C4-2B (cell line): ENCODE measurements at regions not wholly inside any gene's neighbourhood (a gene's known extent, or its start where the extent isn't known, plus 50 kb on each side); places are given as distances from the start of the nearest gene placed in this dataset.

ENCODE experiments used
- H3K27ac ChIP-seq: fragments of 450-650 bp; 2 replicates; pipeline ENCODE4 v1.5.1; 2017
- CTCF ChIP-seq: fragments of 450-650 bp; conservative IDR thresholded peaks from 2 replicates; pipeline ENCODE4 v1.5.1; 2017; ENCODE audit warnings: mild to moderate bottlenecking
- ZFX ChIP-seq: fragments of 450-650 bp; IDR thresholded peaks from 2 replicates; pipeline ENCODE4 v1.6.1; 2017

- H3K27ac ChIP-seq = no peak overlapping the region
- no peak for TF ChIP-seq CTCF
- no peak for TF ChIP-seq ZFX
Observed at GRCh38 chr11:134822897-134823296, 410.9 kb upstream of the B3GAT1 start.

- TF ChIP-seq ZFX (no peak), CTCF (no peak)
- no peak overlapping the region for H3K27ac ChIP-seq
Observed at GRCh38 chr11:134821422-134821821, 409.4 kb upstream of the B3GAT1 start.

GRCh38 chr11:134819041-134819440 is 407.0 kb upstream of the B3GAT1 start:
- no peak overlapping the region for H3K27ac ChIP-seq
- peak; percentile 22 for TF ChIP-seq CTCF
- TF ChIP-seq ZFX = no peak

GRCh38 chr11:134818516-134818915 is 406.5 kb upstream of the B3GAT1 start:
- H3K27ac ChIP-seq = no peak overlapping the region
- TF ChIP-seq ZFX = no peak
- TF ChIP-seq CTCF = no peak

- no peak overlapping the region for H3K27ac ChIP-seq
- TF ChIP-seq CTCF (no peak), ZFX (no peak)
Observed at GRCh38 chr11:134815404-134815803, 403.4 kb upstream of the B3GAT1 start.

- no peak for TF ChIP-seq ZFX
- no peak for TF ChIP-seq CTCF
Observed at GRCh38 chr11:134807997-134808396, 396.0 kb upstream of the B3GAT1 start.

GRCh38 chr11:134802598-134802997 is 390.6 kb upstream of the B3GAT1 start:
- TF ChIP-seq ZFX (no peak), CTCF (no peak)
- H3K27ac ChIP-seq = no peak overlapping the region

More at GRCh38 chr11:134807997-134808396, 396.0 kb upstream of the B3GAT1 start:
- no peak overlapping the region for H3K27ac ChIP-seq
